Fibroblast of skin of abdomen (primary cell): ENCODE measurements at regions not wholly inside any gene's neighbourhood (a gene's known extent, or its start where the extent isn't known, plus 50 kb on each side); places are given as distances from the start of the nearest gene placed in this dataset.

ENCODE experiments used
- DNase-seq: peaks from one replicate; pipeline ENCODE4 v3.0.0-alpha.2; 2013

GRCh38 chr5:24385070-24385469 lies 259.7 kb downstream of the CDH10 start:
- no peak for DNase-seq

GRCh38 chr5:24385617-24386016 lies 259.2 kb downstream of the CDH10 start:
- no peak for DNase-seq

- DNase-seq: no peak
These were observed 256.3 kb downstream of the CDH10 start for GRCh38 chr5:24388448-24388847.

GRCh38 chr5:24389968-24390367 lies 254.8 kb downstream of the CDH10 start:
- no peak for DNase-seq

- no peak for DNase-seq
These were observed 253.0 kb downstream of the CDH10 start for GRCh38 chr5:24391816-24392215.

- no peak for DNase-seq
These were observed 247.2 kb downstream of the CDH10 start for GRCh38 chr5:24397601-24398000.

- DNase-seq: peak; percentile 53
These were observed 243.0 kb downstream of the CDH10 start for GRCh38 chr5:24401773-24402172.

GRCh38 chr5:24407466-24407865 lies 237.3 kb downstream of the CDH10 start:
- DNase-seq: no peak

GRCh38 chr5:24428345-24428744 lies 216.4 kb downstream of the CDH10 start:
- DNase-seq: no peak

GRCh38 chr5:24433555-24433954 lies 211.2 kb downstream of the CDH10 start:
- no peak for DNase-seq
